ENCODE measurements at regions not wholly inside any gene's neighbourhood (a gene's known extent, or its start where the extent isn't known, plus 50 kb on each side); places are given as distances from the start of the nearest gene placed in this dataset.

GRCh38 chr13:111036665-111037064 is 78.4 kb upstream of the ARHGEF7 start:
- H3K27ac ChIP-seq = no peak overlapping the region
- TF ChIP-seq CTCF (conservative IDR thresholded peaks at IDR 0.05) (no peak), ZFX (IDR thresholded peaks at IDR 0.05) (no peak)

- no peak overlapping the region for H3K27ac ChIP-seq
- TF ChIP-seq CTCF (conservative IDR thresholded peaks at IDR 0.05) = no peak
- TF ChIP-seq ZFX (IDR thresholded peaks at IDR 0.05) = no peak
Observed at GRCh38 chr13:111035861-111036260, 79.2 kb upstream of the ARHGEF7 start.

- TF ChIP-seq ZFX (IDR thresholded peaks at IDR 0.05) (no peak), CTCF (conservative IDR thresholded peaks at IDR 0.05) (no peak)
- no peak overlapping the region for H3K27ac ChIP-seq
Observed at GRCh38 chr13:111034811-111035210, 80.3 kb upstream of the ARHGEF7 start.

- H3K27ac ChIP-seq = no peak overlapping the region
- TF ChIP-seq ZFX (IDR thresholded peaks at IDR 0.05) = no peak
- no peak for TF ChIP-seq CTCF (conservative IDR thresholded peaks at IDR 0.05)
Observed at GRCh38 chr13:111033172-111034130, 81.7 kb upstream of the ARHGEF7 start.

GRCh38 chr13:111031531-111031961 is 83.6 kb upstream of the ARHGEF7 start:
- TF ChIP-seq ZFX (IDR thresholded peaks at IDR 0.05) = no peak
- no peak for TF ChIP-seq CTCF (conservative IDR thresholded peaks at IDR 0.05)
- no peak overlapping the region for H3K27ac ChIP-seq

- TF ChIP-seq ZFX (IDR thresholded peaks at IDR 0.05) (no peak), CTCF (conservative IDR thresholded peaks at IDR 0.05) (no peak)
Observed at GRCh38 chr13:111029957-111030609, 85.0 kb upstream of the ARHGEF7 start.

More at GRCh38 chr13:111029957-111030609, 85.0 kb upstream of the ARHGEF7 start:
- H3K27ac ChIP-seq = no peak overlapping the region

All from C4-2B (cell line).